Activated naive CD8-positive, alpha-beta T cell (primary cell): ENCODE measurements at regions not wholly inside any gene's neighbourhood (a gene's known extent, or its start where the extent isn't known, plus 50 kb on each side); places are given as distances from the start of the nearest gene placed in this dataset.

Source experiments
- H3K27ac Mint-ChIP-seq: one replicate; pipeline ENCODE4 v1.8.0; 2021; ENCODE audit warnings: mixed read lengths
- H3K27me3 Mint-ChIP-seq: one replicate; pipeline ENCODE4 v1.8.0; 2021; ENCODE audit warnings: mixed read lengths
- H3K36me3 Mint-ChIP-seq: one replicate; pipeline ENCODE4 v1.8.0; 2021; ENCODE audit warnings: mixed read lengths
- H3K4me1 Mint-ChIP-seq: one replicate; pipeline ENCODE4 v1.8.0; 2021; ENCODE audit warnings: low read depth, mixed read lengths
- H3K4me3 Mint-ChIP-seq: one replicate; pipeline ENCODE4 v1.8.0; 2021; ENCODE audit warnings: mild to moderate bottlenecking, mixed read lengths
- H3K9me3 Mint-ChIP-seq: one replicate; pipeline ENCODE4 v1.8.0; 2021; ENCODE audit warnings: low read depth, mixed read lengths

DNA sequence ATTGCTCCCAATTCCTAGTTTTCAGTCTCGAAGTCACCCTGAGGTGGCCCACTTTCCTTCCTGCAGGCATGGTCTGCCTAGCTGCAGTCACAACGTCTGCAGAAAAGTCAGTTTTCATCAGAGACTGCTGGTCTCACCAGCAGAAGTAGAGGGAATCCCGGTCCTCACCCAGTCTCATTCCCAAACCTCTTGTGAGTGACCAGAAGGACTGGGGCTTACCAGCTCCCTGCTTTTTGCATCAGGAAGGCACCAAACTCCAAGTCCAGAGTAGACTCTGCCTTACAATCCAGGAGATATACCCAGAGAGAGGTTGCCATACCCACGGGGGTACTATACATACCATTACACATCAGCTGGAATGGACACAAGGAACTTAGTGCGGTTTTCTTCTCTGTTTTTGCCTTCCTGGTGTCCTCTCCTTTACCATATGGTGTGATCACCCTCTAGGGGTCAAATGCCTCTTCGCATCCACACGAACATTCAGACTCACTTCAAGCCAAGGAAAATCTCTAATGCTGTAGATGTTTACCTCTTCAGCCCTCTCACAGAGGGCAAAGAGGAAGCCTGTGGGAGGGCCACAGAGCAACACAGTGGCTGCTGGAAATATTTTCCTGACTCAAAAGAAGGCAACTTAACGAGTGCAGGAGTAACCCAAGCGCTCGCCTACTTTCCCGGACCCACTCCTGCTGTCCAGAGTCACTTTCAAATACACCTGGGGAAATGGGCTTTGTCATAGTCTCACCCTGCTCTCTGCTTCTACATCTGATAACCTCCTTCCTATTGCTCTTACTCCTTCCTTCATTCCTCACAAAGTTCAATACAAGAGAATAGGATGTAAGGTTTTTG is 220.9 kb downstream of the C7orf25 start:
- H3K27me3 Mint-ChIP-seq, result peaks cover 7% of the 10 kb centered on the region
- no peak overlapping the region for H3K4me3 Mint-ChIP-seq
- H3K36me3 Mint-ChIP-seq, result no peaks in the 10 kb centered on the region
- H3K27ac Mint-ChIP-seq, result no peak overlapping the region
- no peaks in the 10 kb centered on the region for H3K9me3 Mint-ChIP-seq
- H3K4me1 Mint-ChIP-seq, result no peaks in the 10 kb centered on the region

DNA sequence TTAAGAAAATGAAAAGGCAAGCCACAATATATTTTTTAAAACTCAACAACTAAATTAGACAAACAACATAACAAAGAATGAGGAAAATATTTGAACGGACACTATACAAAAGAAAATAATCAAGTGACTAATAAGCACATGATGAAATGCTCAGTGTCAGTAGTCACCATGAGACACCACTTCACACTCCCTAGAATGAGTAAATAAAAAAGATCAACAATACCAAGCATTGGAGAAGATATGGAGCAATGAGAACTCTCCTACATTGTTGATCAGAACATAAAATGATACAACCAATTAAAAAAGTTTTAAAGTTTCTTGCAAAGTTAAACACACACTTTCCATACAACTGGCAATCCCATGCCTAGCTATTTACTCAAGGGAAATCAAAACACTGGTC is 222.2 kb downstream of the C7orf25 start:
- peaks cover 11% of the 10 kb centered on the region for H3K27me3 Mint-ChIP-seq
- no peaks in the 10 kb centered on the region for H3K4me1 Mint-ChIP-seq
- no peak overlapping the region for H3K27ac Mint-ChIP-seq
- H3K9me3 Mint-ChIP-seq, result no peaks in the 10 kb centered on the region
- H3K4me3 Mint-ChIP-seq, result no peak overlapping the region
- no peaks in the 10 kb centered on the region for H3K36me3 Mint-ChIP-seq

DNA sequence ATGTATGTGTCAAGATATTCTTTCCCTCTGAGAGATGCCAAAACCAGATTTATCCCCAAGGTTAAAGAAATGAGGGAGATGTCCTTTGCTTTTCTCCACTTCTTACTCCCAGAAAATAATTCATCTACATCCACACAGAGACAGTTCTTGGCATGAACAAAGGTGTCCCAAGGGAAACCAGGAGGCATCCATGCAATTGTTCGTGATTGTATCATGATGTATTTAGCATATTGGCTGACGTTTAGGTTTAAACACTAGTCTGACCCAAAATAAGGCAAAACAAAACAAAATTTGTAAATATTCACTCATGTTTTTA is 223.9 kb downstream of the C7orf25 start:
- no peaks in the 10 kb centered on the region for H3K36me3 Mint-ChIP-seq
- no peaks in the 10 kb centered on the region for H3K9me3 Mint-ChIP-seq
- H3K27ac Mint-ChIP-seq, result no peak overlapping the region
- H3K27me3 Mint-ChIP-seq, result peaks cover 7% of the 10 kb centered on the region
- no peaks in the 10 kb centered on the region for H3K4me1 Mint-ChIP-seq
- no peak overlapping the region for H3K4me3 Mint-ChIP-seq

DNA sequence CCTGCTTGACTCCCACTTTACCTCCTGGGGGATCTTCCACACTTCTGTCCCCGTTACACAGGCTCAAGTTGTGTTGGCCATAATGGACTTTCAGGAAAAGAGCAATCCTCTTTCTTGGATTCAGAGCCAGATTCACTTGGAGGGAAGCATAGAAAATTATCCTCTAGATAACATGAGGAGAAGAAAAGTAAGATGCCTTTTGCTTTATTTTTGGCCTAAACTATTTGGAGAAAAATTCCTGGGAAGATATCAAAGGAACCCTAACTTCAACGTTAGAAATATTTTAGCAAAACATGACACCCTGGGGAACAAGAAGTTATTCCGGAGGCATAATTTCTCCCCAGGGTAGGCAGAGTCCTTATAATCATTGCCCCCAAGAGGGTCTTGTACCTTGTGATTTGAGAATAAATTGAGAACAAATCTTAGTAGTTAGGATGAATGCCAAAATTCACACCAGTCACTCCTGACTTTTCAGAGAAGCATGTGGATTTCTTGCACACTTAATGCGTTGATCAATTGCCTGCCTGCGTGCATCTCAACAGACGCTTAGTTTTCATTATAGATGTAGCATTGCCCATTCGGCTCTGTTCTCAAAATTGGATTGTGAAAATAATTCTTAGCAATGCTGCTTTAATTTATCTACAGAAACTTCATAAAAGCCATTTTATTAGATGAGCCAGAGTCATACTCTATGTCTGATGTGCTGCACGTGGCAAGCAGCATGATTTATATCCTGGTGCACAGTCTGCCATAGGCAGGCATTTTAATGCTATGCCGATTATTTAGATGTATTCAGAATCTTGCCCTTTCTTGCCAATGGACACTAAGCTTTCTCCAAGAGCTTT is 224.4 kb downstream of the C7orf25 start:
- H3K27ac Mint-ChIP-seq, result no peak overlapping the region
- H3K9me3 Mint-ChIP-seq, result no peaks in the 10 kb centered on the region
- peaks cover 5% of the 10 kb centered on the region for H3K27me3 Mint-ChIP-seq
- no peaks in the 10 kb centered on the region for H3K4me1 Mint-ChIP-seq
- H3K36me3 Mint-ChIP-seq, result no peaks in the 10 kb centered on the region
- no peak overlapping the region for H3K4me3 Mint-ChIP-seq

DNA sequence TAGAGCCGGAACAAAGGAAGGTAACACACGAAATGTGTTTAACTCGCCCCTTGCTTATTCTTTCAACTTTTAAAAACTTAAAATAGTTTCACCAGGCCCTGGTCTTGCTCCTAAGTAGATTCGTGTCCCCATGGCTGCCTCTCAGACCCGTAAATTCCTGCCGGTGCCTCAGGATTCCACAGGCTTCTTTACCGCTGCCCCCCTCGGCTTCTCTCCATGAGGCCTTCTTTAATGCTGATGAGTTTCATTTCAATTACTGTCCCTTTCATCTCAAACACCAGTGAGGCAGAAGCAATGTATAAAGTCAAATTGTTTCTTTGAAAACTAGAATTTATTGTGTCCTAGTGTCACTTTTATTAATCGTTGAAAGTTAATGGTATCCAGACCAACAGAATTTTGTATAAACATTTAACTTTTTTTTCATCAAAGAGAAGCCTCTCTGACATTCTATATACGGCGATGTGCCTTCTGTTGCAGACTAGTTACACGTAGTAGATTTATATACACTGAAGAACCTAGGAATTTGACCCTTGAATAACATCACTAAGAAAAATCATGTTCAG is 225.2 kb downstream of the C7orf25 start:
- Mint-ChIP-seq H3K4me3 (no peak overlapping the region), H3K4me1 (no peaks in the 10 kb centered on the region), H3K9me3 (no peaks in the 10 kb centered on the region), H3K27ac (no peak overlapping the region), H3K36me3 (no peaks in the 10 kb centered on the region), H3K27me3 (peaks cover 5% of the 10 kb centered on the region)

DNA sequence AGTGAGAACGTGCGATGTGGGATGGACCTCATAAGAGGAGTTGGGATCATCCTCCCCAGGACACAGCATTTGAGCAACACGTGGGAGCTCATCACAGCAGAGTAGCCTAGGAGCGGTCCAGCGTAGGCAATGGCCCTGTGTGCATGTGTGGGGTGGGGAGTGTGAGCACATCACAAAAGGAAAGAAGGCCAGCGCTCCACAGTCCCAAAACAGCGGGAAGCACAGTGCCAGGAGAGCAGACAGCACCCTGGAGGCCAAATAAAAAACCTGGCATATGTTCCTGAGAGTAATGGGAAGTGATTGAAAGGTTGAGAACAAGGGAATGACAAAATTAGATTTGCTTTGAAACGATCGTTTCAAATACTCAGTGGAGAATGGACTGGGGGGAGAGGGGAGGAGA is 226.0 kb downstream of the C7orf25 start:
- H3K27ac Mint-ChIP-seq, result no peak overlapping the region
- no peaks in the 10 kb centered on the region for H3K36me3 Mint-ChIP-seq
- H3K9me3 Mint-ChIP-seq, result no peaks in the 10 kb centered on the region
- H3K4me1 Mint-ChIP-seq, result no peaks in the 10 kb centered on the region
- H3K4me3 Mint-ChIP-seq, result no peak overlapping the region
- H3K27me3 Mint-ChIP-seq, result peaks cover 5% of the 10 kb centered on the region

DNA sequence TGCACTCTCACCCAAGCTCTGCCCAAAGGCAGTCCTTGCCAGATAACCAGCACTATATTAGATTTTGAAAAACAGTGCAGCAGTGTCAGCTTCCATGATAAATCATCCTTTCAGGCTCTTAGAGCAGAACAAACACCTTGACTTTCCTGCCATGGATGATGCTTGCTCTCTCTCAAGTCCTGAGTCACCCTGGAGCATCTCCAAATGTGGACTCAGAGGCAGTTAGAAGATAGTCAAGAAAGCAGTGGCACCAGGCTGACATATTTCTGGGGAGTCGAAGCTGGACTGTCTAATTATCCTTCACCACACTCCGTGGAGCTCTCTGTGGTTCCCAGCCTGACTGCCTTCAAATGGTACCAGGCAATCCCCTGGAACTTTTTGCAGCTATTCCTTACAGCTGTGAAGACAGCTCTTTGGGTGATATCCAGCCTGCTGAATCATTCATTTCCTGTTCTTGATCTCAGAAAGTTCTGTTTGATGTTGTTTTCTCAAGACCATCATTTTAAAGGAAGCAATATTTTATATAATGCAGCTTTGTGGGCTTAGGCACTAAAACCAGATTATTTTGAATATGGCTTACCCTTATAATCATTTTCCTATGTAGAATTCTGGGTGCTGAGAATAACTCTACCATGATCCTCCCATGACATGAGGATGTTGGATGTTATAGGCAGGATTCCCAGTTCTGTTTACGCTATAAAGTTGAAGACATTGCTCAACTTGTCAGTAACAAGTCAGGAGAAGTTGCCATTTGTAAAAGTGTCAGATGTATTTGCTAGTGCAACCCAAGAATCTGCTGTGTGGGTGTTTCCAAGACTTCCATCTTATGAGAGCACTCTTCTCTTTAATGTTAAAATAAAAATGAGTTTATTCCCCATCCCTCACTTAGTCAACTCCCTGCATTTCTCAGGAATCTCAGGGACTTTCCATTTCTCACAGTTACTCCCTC is 233.8 kb downstream of the C7orf25 start:
- Mint-ChIP-seq H3K4me1 (no peaks in the 10 kb centered on the region), H3K36me3 (no peaks in the 10 kb centered on the region), H3K9me3 (peaks cover 4% of the 10 kb centered on the region), H3K4me3 (no peak overlapping the region), H3K27ac (no peak overlapping the region), H3K27me3 (peaks cover 1% of the 10 kb centered on the region)

DNA sequence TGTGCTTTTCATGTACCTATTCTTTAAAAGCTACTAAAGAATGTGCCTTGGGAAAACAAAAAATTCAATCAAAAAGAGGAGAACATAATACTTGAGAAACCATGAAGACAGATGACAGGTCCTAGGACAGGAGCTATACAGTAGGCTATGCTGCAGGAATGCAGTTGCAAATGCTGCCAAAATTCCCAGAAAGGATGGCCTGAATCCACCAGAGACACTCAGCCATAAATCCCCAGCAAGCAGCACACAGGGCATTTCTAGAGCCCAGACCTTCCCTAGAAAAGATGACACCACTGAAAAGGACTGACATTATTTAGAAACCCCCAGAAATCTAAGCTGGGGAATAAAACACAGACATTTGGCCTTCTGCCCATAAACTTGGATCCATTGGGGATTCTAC is 237.3 kb downstream of the C7orf25 start:
- H3K36me3 Mint-ChIP-seq, result no peaks in the 10 kb centered on the region
- H3K27ac Mint-ChIP-seq, result no peak overlapping the region
- H3K4me3 Mint-ChIP-seq, result no peak overlapping the region
- no peaks in the 10 kb centered on the region for H3K9me3 Mint-ChIP-seq
- no peaks in the 10 kb centered on the region for H3K4me1 Mint-ChIP-seq
- no peaks in the 10 kb centered on the region for H3K27me3 Mint-ChIP-seq

DNA sequence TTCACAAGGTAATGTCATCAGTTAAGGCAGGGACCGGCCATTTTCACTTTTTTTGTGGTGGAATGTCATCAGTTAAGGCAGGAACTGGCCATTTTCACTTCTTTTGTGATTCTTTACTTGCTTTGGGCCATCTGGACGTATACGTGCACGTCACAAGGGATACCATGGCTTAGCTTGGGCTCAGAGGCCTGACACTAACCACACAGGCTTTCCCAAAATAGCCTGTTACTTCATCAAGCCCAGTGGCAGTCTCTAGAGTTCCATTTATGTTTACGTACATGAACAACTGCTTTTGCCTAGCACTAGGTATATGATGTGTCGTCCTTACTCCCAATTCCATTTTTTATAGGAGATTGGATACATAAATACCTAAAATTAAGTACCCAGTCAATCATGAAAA is 237.9 kb downstream of the C7orf25 start:
- Mint-ChIP-seq H3K4me1 (no peaks in the 10 kb centered on the region), H3K27me3 (no peaks in the 10 kb centered on the region), H3K27ac (no peak overlapping the region), H3K4me3 (no peak overlapping the region), H3K36me3 (no peaks in the 10 kb centered on the region), H3K9me3 (no peaks in the 10 kb centered on the region)

DNA sequence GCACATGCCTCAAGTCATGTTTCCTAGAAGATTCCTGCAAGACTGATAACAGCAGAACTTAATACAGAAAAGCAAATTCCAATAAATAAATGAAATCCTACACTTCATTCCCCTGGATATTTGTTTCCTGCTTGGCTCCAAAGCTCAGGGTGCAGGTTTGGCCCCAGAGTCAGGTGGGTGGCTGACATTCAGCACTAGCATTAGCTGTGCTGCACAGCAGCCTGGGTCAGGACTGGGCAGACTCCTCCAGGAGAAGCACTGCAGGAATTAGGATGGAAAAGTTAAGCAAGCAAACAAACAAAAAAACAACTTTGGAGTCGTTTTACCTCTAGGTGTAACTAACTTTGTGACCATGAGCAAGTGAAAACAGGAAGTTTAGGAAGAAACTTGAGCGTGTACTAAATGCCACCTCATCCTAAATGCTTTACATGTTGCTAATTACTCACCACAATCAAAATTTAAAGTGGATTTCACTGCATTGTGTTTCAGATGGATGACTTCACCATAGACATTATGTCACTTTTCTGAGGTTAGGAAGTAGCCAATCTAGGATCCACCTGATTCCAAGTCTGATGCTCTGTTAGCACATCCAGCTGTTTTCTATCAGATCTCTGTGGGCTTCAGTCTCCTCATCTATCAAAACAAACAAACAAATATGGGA is 239.4 kb downstream of the C7orf25 start:
- Mint-ChIP-seq H3K4me3 (no peak overlapping the region), H3K36me3 (peaks cover 1% of the 10 kb centered on the region), H3K27me3 (no peaks in the 10 kb centered on the region), H3K9me3 (peaks cover 3% of the 10 kb centered on the region), H3K27ac (no peak overlapping the region), H3K4me1 (no peaks in the 10 kb centered on the region)

DNA sequence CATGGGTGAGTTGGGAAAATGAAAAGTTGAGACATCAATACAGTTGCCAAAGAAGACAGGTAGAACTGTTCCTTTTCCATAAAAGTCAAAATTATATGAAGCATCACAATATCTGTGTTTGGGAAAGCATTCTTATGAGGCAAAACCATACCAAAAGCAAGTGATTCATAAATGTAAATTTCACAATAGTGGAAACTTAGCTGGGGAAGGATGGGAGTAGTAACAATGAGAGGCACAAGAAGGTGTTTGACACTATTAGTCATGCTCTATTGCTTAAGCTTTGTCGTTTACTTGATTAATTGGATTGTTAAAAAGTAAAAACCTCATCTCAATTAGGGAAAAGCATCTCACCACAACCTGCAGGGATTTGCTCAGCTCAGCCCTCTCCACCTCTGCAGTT is 240.2 kb downstream of the C7orf25 start:
- H3K36me3 Mint-ChIP-seq, result peaks cover 3% of the 10 kb centered on the region
- H3K9me3 Mint-ChIP-seq, result peaks cover 11% of the 10 kb centered on the region
- H3K4me3 Mint-ChIP-seq, result no peak overlapping the region
- no peak overlapping the region for H3K27ac Mint-ChIP-seq
- H3K27me3 Mint-ChIP-seq, result no peaks in the 10 kb centered on the region
- no peaks in the 10 kb centered on the region for H3K4me1 Mint-ChIP-seq

DNA sequence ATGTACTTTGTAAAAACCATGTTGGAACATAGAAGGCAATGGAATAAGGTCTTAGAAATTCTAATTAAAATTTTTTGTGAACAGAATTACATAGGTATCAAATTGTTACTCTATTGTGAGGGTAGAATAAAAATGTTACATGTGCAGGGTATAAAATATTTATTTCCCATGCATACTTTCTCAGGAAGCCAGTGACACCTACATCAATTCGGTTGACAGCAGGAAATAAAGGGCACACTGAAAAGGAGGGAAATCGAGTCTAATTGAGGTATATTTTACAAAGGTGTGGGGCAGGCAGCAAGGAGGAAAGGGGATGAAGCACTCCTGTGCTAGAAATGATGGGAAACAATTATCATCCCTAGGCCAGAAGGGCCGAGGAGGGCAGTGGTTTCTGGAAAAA is 244.9 kb downstream of the C7orf25 start:
- Mint-ChIP-seq H3K27ac (no peak overlapping the region), H3K9me3 (peaks cover 19% of the 10 kb centered on the region), H3K4me1 (no peaks in the 10 kb centered on the region), H3K27me3 (peaks cover 2% of the 10 kb centered on the region), H3K4me3 (no peak overlapping the region), H3K36me3 (peaks cover 3% of the 10 kb centered on the region)

DNA sequence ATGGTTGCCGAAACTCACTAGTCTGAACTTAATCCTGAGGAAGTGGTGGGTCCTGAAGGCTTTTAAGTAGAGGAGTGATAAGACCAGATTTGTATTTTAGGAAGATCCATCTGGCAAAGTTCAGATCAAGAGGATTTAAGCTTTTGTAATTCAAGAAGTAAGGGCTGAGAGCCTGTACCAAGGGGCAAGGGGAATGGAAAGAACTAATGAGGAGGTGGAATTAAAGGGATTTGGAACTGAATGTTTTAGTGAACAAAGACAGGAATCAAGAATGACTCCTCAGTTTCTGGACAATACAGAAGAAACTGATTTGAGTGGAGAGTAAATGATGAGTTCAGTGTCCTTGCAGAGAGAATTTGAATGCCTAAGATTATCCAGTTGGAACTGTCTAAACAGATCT is 249.0 kb downstream of the C7orf25 start:
- Mint-ChIP-seq H3K36me3 (peaks cover 3% of the 10 kb centered on the region), H3K4me3 (no peak overlapping the region), H3K9me3 (peaks cover 19% of the 10 kb centered on the region), H3K27me3 (peaks cover 2% of the 10 kb centered on the region), H3K4me1 (no peaks in the 10 kb centered on the region), H3K27ac (no peak overlapping the region)

DNA sequence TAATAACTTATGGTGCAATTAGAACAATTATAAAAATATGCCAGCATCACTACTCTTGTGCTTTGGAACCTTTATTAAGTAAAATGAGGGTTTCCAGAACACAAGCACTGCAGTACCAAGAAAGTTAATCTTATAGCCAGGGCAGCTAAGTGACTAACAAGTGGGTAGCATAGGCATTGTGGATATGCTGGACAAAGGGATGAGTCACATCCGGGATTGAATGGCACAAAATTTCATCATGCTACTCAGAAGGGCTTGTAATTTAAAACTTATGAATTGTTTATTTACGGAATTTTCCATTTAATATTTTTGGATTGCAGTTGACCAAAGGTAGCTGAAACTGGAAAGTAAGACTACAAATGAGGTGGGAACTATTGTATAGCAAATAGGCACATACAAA is 250.6 kb downstream of the C7orf25 start:
- H3K9me3 Mint-ChIP-seq, result peaks cover 7% of the 10 kb centered on the region
- H3K27me3 Mint-ChIP-seq, result peaks cover 2% of the 10 kb centered on the region
- H3K4me1 Mint-ChIP-seq, result no peaks in the 10 kb centered on the region
- no peak overlapping the region for H3K4me3 Mint-ChIP-seq
- no peak overlapping the region for H3K27ac Mint-ChIP-seq
- H3K36me3 Mint-ChIP-seq, result no peaks in the 10 kb centered on the region
